ENCODE measurements at regions not wholly inside any gene's neighbourhood (a gene's known extent, or its start where the extent isn't known, plus 50 kb on each side); places are given as distances from the start of the nearest gene placed in this dataset.
"Not testable (repeated sequence)": the region's sequence is repeated elsewhere in the genome, so short reads cannot be mapped to it uniquely, and the experiment has no call there.

DNA sequence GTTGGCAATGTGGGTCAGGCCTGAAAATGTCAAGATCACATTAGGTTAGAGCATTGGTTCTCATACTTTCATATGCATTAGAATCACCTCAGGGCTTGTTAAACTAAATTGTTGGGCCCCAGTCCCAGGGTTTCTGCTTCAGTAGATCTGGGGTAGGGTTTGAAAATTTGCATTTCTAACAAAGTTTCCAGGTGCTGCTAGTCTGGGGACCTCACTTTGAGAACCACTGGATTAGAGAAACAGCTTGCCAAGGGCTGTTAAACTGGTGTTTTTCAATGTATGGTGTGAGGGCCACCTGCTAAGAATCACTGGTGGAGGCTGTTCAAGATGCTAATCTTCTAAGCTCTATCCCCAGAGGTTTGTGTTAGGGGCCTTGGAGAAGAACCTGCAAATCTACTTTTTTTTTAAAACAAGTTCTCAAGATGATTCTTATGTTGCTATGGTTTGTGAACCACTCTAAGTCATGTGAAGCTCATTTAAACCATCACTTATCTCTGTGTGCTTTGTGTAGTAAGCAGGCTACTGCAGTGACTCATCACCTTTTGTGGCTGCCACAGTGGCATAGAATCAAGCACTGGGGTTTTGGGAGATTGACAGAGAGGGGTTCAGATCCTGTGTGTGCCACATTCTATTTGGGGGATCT, 152.2 kb downstream of the S1PR1 start:
- peaks cover 2% of the 10 kb centered on the region for H3K9me3 ChIP-seq (ENCODE audit: low read length)
- H3K36me3 ChIP-seq (ENCODE audit: insufficient read depth, low read length), result no peaks in the 10 kb centered on the region
- H3K4me3 ChIP-seq (ENCODE audit: low read length), result no peak overlapping the region
- H3K27me3 ChIP-seq (ENCODE audit: insufficient read depth, low read length), result no peaks in the 10 kb centered on the region
- H2AFZ ChIP-seq (ENCODE audit: low read depth, low read length), result no peak overlapping the region
- H3K4me1 ChIP-seq (ENCODE audit: insufficient read depth, low read length), result no peaks in the 10 kb centered on the region

DNA sequence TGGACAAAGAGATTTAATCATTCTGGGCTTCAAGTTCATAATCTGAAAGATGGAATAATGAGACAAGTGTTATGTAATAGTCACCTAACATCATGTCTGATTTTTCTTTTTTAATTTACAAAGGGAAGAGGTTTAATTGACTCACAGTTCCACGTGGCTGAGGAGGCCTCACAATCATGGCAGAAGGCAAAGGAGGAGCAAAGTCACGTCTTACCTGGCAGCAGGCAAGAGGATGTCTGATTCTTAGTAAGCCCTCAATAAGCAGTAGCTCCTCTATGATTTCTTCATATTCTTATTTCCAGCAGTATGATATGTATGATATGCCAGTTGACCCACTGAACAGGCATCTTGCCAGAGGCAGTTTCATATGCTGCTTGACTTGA, 152.7 kb downstream of the S1PR1 start:
- Histone ChIP-seq H3K36me3 (ENCODE audit: insufficient read depth, low read length) (no peaks in the 10 kb centered on the region), H2AFZ (ENCODE audit: low read depth, low read length) (no peak overlapping the region), H3K4me3 (ENCODE audit: low read length) (no peak overlapping the region), H3K4me1 (ENCODE audit: insufficient read depth, low read length) (no peaks in the 10 kb centered on the region), H3K27me3 (ENCODE audit: insufficient read depth, low read length) (no peaks in the 10 kb centered on the region), H3K9me3 (ENCODE audit: low read length) (peaks cover 2% of the 10 kb centered on the region)

DNA sequence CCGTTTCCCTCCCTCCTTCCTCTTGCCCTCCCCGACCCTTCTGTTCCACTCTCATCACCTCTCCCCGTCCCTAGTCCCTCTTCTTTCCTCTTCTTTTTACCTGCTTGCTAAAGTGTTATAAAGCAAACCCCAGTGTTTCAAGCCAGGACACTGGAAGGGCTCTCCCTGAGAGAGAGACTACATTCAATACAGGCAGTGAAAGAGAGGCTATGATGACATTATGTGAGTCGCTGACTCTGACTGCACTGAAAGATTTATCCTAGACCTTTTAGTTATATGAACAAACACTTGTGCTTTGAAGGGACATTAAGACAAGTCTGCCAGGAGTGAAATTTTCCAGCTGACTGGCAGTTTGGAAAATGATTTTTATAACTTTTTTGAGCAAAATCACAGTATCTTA, 155.7 kb downstream of the S1PR1 start:
- Histone ChIP-seq H3K9me3 (ENCODE audit: low read length) (no peaks in the 10 kb centered on the region), H3K36me3 (ENCODE audit: insufficient read depth, low read length) (no peaks in the 10 kb centered on the region), H3K4me3 (ENCODE audit: low read length) (no peak overlapping the region), H3K4me1 (ENCODE audit: insufficient read depth, low read length) (no peaks in the 10 kb centered on the region), H3K27me3 (ENCODE audit: insufficient read depth, low read length) (no peaks in the 10 kb centered on the region), H2AFZ (ENCODE audit: low read depth, low read length) (no peak overlapping the region)

DNA sequence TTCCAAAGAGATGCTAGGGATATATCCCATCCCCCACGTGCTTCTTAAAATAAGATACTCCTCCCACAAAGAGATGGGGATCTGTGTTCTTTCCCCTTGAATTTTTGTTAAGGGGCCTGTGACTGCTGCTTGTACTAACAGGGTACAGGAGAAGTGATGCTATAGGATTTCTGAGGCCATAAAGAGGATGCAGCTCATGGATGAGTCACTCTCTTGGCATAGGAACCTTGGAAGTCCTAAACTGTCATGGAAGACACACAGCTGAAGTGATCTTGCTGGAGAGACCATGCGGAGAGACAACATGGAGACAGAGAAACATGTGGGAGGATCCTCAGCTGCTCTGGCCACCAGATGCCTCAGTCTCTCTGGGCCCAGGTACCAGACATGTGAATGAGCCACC, 157.2 kb downstream of the S1PR1 start:
- no peak overlapping the region for H2AFZ ChIP-seq (ENCODE audit: low read depth, low read length)
- no peaks in the 10 kb centered on the region for H3K27me3 ChIP-seq (ENCODE audit: insufficient read depth, low read length)
- H3K4me1 ChIP-seq (ENCODE audit: insufficient read depth, low read length), result peaks cover 6% of the 10 kb centered on the region
- H3K36me3 ChIP-seq (ENCODE audit: insufficient read depth, low read length), result no peaks in the 10 kb centered on the region
- H3K4me3 ChIP-seq (ENCODE audit: low read length), result no peak overlapping the region
- no peaks in the 10 kb centered on the region for H3K9me3 ChIP-seq (ENCODE audit: low read length)

DNA sequence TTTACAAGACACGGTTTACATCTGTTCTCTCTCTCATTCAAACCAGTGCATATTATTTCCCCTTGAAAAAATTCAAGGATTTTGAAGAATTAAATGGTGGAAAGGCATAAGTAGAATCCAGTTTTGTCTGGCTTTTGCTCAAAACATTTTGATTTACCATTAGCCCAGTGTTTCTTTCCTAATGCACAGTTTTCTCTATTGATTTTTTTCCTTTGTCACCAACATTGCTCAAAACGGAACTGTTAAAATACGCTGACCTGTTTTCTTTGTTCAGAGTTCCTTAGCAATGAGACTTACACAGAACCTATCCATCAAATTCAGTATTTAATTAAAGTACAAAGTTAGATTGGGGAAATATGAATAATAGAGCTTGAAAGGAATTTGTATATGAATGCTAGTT, 162.4 kb downstream of the S1PR1 start:
- Histone ChIP-seq H3K4me1 (ENCODE audit: insufficient read depth, low read length) (peaks cover 10% of the 10 kb centered on the region), H3K27me3 (ENCODE audit: insufficient read depth, low read length) (no peaks in the 10 kb centered on the region), H3K9me3 (ENCODE audit: low read length) (no peaks in the 10 kb centered on the region), H3K4me3 (ENCODE audit: low read length) (no peak overlapping the region), H2AFZ (ENCODE audit: low read depth, low read length) (peak overlapping the region; percentile 39), H3K36me3 (ENCODE audit: insufficient read depth, low read length) (no peaks in the 10 kb centered on the region)

DNA sequence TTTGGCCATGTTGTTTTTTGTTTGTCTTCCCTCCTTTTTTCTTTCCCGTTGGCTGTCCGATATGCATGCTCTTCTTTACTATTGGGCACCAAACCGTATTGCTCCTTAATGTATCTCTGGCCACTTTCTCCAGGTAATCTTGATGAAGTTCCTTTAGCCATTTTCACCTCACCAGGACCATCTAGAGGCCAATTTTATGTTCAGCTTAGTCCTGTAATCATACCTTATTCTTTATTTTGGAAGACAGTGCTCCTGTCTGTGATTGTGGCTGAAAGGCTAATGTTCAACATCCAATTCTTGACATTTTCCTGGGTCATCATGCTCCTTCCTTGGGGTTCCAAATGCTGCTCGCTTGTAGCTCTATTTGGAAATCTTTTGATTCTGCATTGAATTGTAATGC, 169.5 kb downstream of the S1PR1 start:
- peaks cover 4% of the 10 kb centered on the region for H3K4me1 ChIP-seq (ENCODE audit: insufficient read depth, low read length)
- no peaks in the 10 kb centered on the region for H3K27me3 ChIP-seq (ENCODE audit: insufficient read depth, low read length)
- no peak overlapping the region for H3K4me3 ChIP-seq (ENCODE audit: low read length)
- H3K36me3 ChIP-seq (ENCODE audit: insufficient read depth, low read length), result no peaks in the 10 kb centered on the region
- H3K9me3 ChIP-seq (ENCODE audit: low read length), result no peaks in the 10 kb centered on the region
- H2AFZ ChIP-seq (ENCODE audit: low read depth, low read length), result no peak overlapping the region

DNA sequence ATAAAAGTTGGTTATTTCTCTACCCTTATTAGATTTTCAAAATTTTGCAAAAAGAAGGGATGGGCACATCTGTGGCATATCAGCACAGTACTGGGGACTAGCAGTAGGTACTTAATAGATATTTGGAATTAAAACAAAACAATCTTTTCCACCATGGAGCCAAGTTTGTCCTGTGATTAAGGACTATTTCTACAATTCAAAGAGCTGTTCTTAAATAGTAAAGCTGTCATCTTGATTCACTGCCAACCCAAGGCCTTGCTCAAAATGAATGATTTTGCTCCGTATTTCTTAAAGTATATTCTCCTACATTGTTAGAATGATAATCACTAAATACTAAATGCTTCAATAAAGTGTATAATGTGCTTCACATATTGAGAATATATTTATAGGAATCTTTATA, 169.9 kb downstream of the S1PR1 start:
- Histone ChIP-seq H3K4me1 (ENCODE audit: insufficient read depth, low read length) (peaks cover 4% of the 10 kb centered on the region), H3K4me3 (ENCODE audit: low read length) (no peak overlapping the region), H3K27me3 (ENCODE audit: insufficient read depth, low read length) (no peaks in the 10 kb centered on the region), H3K9me3 (ENCODE audit: low read length) (no peaks in the 10 kb centered on the region), H2AFZ (ENCODE audit: low read depth, low read length) (no peak overlapping the region), H3K36me3 (ENCODE audit: insufficient read depth, low read length) (no peaks in the 10 kb centered on the region)

DNA sequence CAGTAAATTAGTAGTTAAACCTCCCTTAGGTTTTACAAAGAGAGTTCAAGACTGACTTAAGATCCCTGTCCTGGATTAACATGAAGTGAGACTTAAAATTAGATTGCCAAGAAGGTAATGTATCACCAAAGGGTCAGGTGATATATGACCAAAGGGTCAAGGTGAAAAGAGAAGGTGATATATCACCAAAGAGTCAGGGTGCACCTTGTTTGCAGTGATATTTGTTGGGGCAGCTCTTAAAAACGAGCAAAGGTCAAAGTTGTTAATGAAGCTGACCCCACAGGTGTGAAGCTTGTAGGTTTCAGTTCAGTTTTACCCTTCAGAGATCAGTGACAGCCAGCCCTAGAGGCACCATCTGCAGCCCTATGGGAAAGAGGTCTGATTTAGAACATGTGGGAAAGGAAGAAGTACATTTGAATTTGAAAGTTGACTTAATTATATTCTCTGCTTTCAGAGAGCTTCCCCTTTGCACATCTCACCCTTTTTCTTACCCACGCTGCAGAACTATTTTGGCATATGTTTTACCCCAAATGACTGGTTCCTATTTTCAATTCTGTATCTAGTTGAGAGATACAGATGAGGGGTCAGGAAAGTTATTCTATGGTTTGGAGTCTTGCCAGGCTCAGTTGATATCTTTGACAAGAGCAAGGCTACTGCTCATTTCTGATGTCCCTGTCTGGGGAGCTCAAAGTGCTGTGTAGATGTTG, 170.8 kb downstream of the S1PR1 start:
- Histone ChIP-seq H2AFZ (ENCODE audit: low read depth, low read length) (no peak overlapping the region), H3K27me3 (ENCODE audit: insufficient read depth, low read length) (no peaks in the 10 kb centered on the region), H3K4me3 (ENCODE audit: low read length) (no peak overlapping the region), H3K4me1 (ENCODE audit: insufficient read depth, low read length) (peaks cover 4% of the 10 kb centered on the region), H3K9me3 (ENCODE audit: low read length) (no peaks in the 10 kb centered on the region), H3K36me3 (ENCODE audit: insufficient read depth, low read length) (no peaks in the 10 kb centered on the region)

DNA sequence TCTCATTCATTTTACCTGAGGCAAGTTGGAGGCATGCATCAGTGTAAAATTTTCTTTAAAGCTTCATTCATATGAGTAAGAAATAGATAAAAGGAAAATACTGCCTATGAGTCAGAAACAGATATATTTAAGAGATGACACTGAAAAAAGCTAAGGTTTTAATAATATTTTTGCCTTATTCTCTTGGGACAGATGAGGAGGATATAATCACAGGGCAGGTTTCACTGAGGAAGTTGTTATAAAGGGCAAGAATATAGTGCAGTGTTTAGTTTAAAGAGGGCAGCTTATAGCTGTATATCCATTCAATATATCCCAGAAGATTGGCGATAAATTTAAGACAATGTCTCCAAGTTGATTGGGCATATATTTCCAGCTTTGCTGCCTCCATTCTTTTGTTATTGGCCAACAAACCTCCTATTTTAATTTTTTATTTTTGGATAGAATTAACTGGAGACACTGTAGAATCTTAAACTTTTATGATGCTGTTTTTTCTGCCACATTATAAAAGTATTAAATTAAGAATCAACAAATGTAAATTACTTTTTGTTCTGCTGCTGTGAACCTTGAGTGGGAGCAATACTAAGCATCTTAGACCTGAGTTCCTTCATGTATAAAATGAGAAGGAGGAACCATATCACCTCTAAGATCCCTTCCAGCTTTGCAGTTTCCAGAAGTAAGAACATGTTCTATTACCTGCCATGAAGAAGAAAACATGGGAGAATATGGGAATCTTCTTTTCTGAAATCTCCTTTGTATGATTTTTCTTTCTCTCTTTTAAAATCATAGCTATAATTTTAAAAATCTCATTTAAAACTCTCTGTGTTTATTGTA, 171.6 kb downstream of the S1PR1 start:
- Histone ChIP-seq H3K4me1 (ENCODE audit: insufficient read depth, low read length) (peaks cover 4% of the 10 kb centered on the region), H3K9me3 (ENCODE audit: low read length) (no peaks in the 10 kb centered on the region), H3K4me3 (ENCODE audit: low read length) (no peak overlapping the region), H3K36me3 (ENCODE audit: insufficient read depth, low read length) (no peaks in the 10 kb centered on the region), H2AFZ (ENCODE audit: low read depth, low read length) (no peak overlapping the region), H3K27me3 (ENCODE audit: insufficient read depth, low read length) (no peaks in the 10 kb centered on the region)

DNA sequence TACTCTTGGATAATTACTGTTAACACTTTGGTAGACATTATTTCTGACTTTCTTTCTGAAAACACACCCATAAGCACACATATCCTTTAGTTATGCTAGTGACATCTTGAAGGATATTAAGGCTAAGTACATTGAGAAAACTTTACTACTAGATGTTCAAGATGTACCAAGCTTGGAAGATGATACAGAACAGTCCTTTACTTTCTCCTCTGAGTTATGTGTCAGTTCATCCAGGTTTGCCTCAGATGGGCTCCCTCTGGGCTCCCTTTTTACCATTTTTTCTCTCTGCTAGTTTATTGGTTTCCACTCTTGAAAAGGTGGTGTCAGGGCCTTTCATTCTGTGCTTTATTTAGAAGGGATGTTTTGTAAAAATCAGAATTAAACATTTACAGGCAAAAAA, 172.3 kb downstream of the S1PR1 start:
- H3K4me1 ChIP-seq (ENCODE audit: insufficient read depth, low read length), result peaks cover 4% of the 10 kb centered on the region
- no peaks in the 10 kb centered on the region for H3K36me3 ChIP-seq (ENCODE audit: insufficient read depth, low read length)
- H2AFZ ChIP-seq (ENCODE audit: low read depth, low read length), result no peak overlapping the region
- H3K9me3 ChIP-seq (ENCODE audit: low read length), result no peaks in the 10 kb centered on the region
- no peak overlapping the region for H3K4me3 ChIP-seq (ENCODE audit: low read length)
- no peaks in the 10 kb centered on the region for H3K27me3 ChIP-seq (ENCODE audit: insufficient read depth, low read length)

DNA sequence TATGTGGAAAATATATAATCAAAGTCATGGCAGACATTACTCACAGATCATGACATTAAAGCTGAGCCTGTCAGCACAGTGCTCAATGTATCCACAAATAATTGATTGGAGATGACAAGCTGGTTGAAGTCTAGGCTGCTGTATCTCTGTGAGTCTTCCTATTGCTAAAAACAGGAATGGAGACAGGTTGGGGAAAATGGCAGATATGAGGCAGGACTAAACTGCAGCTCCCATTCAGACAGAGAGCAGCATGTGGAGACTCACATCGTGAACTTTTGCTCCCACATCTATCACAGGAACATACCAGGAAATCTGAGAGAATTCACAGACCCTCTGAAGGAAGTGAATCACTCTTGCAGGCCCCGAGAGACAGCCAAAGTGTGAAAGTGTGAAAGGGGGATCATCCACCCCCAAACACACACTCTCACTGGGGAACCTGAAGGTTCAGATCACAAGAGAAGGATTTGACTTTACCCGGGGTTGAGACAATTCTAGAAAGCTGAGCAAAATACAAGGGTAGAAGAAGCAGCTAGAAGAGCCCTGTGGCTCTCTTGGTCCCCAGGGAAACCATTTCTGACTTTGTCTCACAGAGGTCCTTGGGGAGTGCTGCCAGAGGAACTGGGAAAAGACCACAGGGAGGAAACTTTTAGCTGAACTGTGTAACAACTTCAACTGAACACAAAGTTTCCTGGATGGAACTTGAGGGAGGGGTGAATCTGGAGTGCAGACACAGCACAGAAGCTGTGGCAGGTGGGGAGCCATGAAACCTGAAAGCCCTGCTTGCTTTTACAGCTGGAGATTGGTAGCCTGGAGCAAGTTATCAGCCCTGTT, 173.4 kb downstream of the S1PR1 start:
- no peak overlapping the region for H3K4me3 ChIP-seq (ENCODE audit: low read length)
- H3K4me1 ChIP-seq (ENCODE audit: insufficient read depth, low read length), result no peaks in the 10 kb centered on the region
- no peaks in the 10 kb centered on the region for H3K27me3 ChIP-seq (ENCODE audit: insufficient read depth, low read length)
- no peaks in the 10 kb centered on the region for H3K36me3 ChIP-seq (ENCODE audit: insufficient read depth, low read length)
- H2AFZ ChIP-seq (ENCODE audit: low read depth, low read length), result no peak overlapping the region
- H3K9me3 ChIP-seq (ENCODE audit: low read length), result no peaks in the 10 kb centered on the region

DNA sequence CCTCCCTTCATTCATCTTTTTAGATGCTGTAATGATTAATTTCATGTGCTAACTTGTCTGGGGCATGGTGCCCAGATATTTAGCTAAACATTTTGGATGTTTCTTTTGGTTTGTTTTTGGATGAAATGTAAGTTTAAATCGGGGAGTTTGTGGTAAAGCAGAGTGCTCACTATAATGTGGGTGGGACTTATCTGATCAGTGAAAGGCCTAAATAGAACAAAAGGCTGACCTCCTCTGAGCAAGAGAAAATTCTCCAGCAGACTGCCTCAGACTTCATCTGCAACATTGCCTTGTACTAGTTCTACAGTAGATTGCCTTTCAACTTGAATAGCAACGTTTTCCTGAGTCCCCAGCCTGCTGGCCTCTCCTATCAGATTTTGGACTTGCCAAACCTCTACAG, 183.6 kb downstream of the S1PR1 start:
- H3K27me3 ChIP-seq (ENCODE audit: insufficient read depth, low read length), result no peaks in the 10 kb centered on the region
- peaks cover 3% of the 10 kb centered on the region for H3K9me3 ChIP-seq (ENCODE audit: low read length)
- no peaks in the 10 kb centered on the region for H3K36me3 ChIP-seq (ENCODE audit: insufficient read depth, low read length)
- no peak overlapping the region for H3K4me3 ChIP-seq (ENCODE audit: low read length)
- H3K4me1 ChIP-seq (ENCODE audit: insufficient read depth, low read length), result peaks cover 6% of the 10 kb centered on the region
- H2AFZ ChIP-seq (ENCODE audit: low read depth, low read length), result no peak overlapping the region

DNA sequence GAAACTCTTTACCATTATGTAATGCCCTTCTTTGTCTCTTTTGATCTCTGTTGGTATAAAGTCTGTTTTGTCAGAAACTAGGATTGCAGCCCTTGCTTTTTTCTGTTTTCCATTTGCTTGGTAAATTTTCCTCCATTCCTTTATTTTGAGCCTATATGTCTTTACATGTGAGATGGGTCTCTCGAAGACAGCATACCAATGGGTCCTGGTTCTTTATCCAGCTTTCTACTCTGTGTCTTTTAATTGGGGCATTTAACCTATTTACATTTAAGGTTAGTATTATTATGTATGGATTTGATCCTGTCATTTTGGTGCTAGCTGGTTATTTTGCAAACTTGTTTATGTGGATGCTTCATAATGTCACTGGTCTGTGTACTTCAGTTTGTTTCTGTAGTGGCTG, 191.3 kb downstream of the S1PR1 start:
- H3K4me3 ChIP-seq (ENCODE audit: low read length); H3K9me3 ChIP-seq (ENCODE audit: low read length); H3K36me3 ChIP-seq (ENCODE audit: insufficient read depth, low read length); H3K27me3 ChIP-seq (ENCODE audit: insufficient read depth, low read length); H2AFZ ChIP-seq (ENCODE audit: low read depth, low read length); H3K4me1 ChIP-seq (ENCODE audit: insufficient read depth, low read length): not testable (repeated sequence)
